ENCODE measurements at regions not wholly inside any gene's neighbourhood (a gene's known extent, or its start where the extent isn't known, plus 50 kb on each side); places are given as distances from the start of the nearest gene placed in this dataset.

GRCh38 chr1:234994436-234995295 lies 134.0 kb downstream of the TOMM20 start:
- no peak for DNase-seq
- no peak for TF ChIP-seq GATA1 (IDR thresholded peaks at IDR 0.05; ENCODE audit: low read depth, low read length)
- TF ChIP-seq POLR2A (IDR thresholded peaks at IDR 0.05; ENCODE audit: low read length), result no peak

- DNase-seq, result no peak
- TF ChIP-seq POLR2A (IDR thresholded peaks at IDR 0.05; ENCODE audit: low read length), result no peak
- TF ChIP-seq GATA1 (IDR thresholded peaks at IDR 0.05; ENCODE audit: low read depth, low read length), result no peak
Observed at GRCh38 chr1:234992065-234992464, 136.6 kb downstream of the TOMM20 start.

- no peak for DNase-seq
- no peak for TF ChIP-seq POLR2A (IDR thresholded peaks at IDR 0.05; ENCODE audit: low read length)
- TF ChIP-seq GATA1 (IDR thresholded peaks at IDR 0.05; ENCODE audit: low read depth, low read length), result no peak
Observed at GRCh38 chr1:234990874-234991801, 137.5 kb downstream of the TOMM20 start.

GRCh38 chr1:234990328-234990675 lies 138.3 kb downstream of the TOMM20 start:
- TF ChIP-seq POLR2A (IDR thresholded peaks at IDR 0.05; ENCODE audit: low read length) (no peak), GATA1 (IDR thresholded peaks at IDR 0.05; ENCODE audit: low read depth, low read length) (no peak)
- no peak for DNase-seq

GRCh38 chr1:234989479-234990327 lies 138.9 kb downstream of the TOMM20 start:
- DNase-seq, result no peak

GRCh38 chr1:234989019-234989418 lies 139.6 kb downstream of the TOMM20 start:
- TF ChIP-seq GATA1 (IDR thresholded peaks at IDR 0.05; ENCODE audit: low read depth, low read length), result no peak
- no peak for TF ChIP-seq POLR2A (IDR thresholded peaks at IDR 0.05; ENCODE audit: low read length)
- no peak for DNase-seq

More at GRCh38 chr1:234989479-234990327, 138.9 kb downstream of the TOMM20 start:
- TF ChIP-seq POLR2A (IDR thresholded peaks at IDR 0.05; ENCODE audit: low read length), result no peak
- no peak for TF ChIP-seq GATA1 (IDR thresholded peaks at IDR 0.05; ENCODE audit: low read depth, low read length)

GRCh38 chr1:234988536-234988935 lies 140.1 kb downstream of the TOMM20 start:
- no peak for TF ChIP-seq POLR2A (IDR thresholded peaks at IDR 0.05; ENCODE audit: low read length)
- TF ChIP-seq GATA1 (IDR thresholded peaks at IDR 0.05; ENCODE audit: low read depth, low read length), result no peak
- DNase-seq, result no peak

- DNase-seq, result no peak
- no peak for TF ChIP-seq POLR2A (IDR thresholded peaks at IDR 0.05; ENCODE audit: low read length)
- no peak for TF ChIP-seq GATA1 (IDR thresholded peaks at IDR 0.05; ENCODE audit: low read depth, low read length)
Observed at GRCh38 chr1:234988155-234988517, 140.5 kb downstream of the TOMM20 start.

GRCh38 chr1:234987415-234988154 lies 141.1 kb downstream of the TOMM20 start:
- TF ChIP-seq POLR2A (IDR thresholded peaks at IDR 0.05; ENCODE audit: low read length) (no peak), GATA1 (IDR thresholded peaks at IDR 0.05; ENCODE audit: low read depth, low read length) (no peak)
- no peak for DNase-seq

- TF ChIP-seq POLR2A (IDR thresholded peaks at IDR 0.05; ENCODE audit: low read length) (no peak), GATA1 (IDR thresholded peaks at IDR 0.05; ENCODE audit: low read depth, low read length) (no peak)
- no peak for DNase-seq
Observed at GRCh38 chr1:234986750-234987414, 141.8 kb downstream of the TOMM20 start.

GRCh38 chr1:234985516-234986294 lies 142.9 kb downstream of the TOMM20 start:
- no peak for DNase-seq
- TF ChIP-seq POLR2A (IDR thresholded peaks at IDR 0.05; ENCODE audit: low read length) (no peak), GATA1 (IDR thresholded peaks at IDR 0.05; ENCODE audit: low read depth, low read length) (no peak)

GRCh38 chr1:234985007-234985370 lies 143.6 kb downstream of the TOMM20 start:
- TF ChIP-seq GATA1 (IDR thresholded peaks at IDR 0.05; ENCODE audit: low read depth, low read length) (no peak), POLR2A (IDR thresholded peaks at IDR 0.05; ENCODE audit: low read length) (no peak)
- DNase-seq, result no peak
